CD4-positive, alpha-beta T cell treated with Interleukin-4 for 1 hour (primary cell): ENCODE measurements at regions not wholly inside any gene's neighbourhood (a gene's known extent, or its start where the extent isn't known, plus 50 kb on each side); places are given as distances from the start of the nearest gene placed in this dataset.

ENCODE experiments used
- DNase-seq, 2 donors: peaks; one replicate each; pipeline ENCODE4 v3.0.0-alpha.2; 2020 to 2022

DNA sequence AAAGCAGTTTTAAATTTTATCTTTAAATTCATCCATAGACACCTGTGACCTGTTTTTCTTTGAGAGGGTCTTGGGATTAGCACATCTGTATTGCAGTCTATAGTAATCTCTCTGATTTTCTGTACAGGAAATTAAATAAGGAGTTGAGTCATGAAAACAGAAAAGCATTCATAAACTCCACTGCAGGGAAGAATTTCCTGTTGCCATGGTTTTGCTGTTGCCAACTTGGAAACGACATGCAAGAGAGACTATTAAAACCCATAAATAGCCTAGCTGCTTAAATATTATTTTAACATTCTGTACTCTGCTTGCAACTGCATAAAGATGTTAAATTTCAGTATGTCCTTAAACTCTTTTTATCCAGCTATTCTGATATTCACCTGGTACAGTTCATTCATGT, 281.0 kb upstream of the RGS6 start:
- no peak for DNase-seq

DNA sequence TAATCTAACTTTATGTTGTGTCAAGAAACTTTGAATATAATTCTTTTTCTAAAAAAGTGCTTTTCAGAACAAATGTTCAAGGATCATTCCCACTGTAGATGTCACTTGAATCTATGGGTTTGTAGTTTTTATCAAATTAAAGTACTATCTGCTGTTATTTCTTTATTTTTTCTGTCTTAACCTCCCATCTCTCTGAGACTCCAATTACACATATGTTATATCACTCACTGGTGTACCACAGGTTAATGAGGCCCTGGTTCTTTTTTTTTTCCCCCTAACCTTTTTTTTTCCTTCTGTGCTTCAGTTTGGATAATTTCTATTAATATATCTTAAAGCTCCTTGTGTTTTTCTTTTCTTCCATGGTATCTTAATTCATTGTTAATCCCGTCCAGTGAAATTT, 279.9 kb upstream of the RGS6 start:
- DNase-seq, result no peak

- DNase-seq, result no peak
Measured at GRCh38 chr14:71654810-71655209, 277.4 kb upstream of the RGS6 start.

DNA sequence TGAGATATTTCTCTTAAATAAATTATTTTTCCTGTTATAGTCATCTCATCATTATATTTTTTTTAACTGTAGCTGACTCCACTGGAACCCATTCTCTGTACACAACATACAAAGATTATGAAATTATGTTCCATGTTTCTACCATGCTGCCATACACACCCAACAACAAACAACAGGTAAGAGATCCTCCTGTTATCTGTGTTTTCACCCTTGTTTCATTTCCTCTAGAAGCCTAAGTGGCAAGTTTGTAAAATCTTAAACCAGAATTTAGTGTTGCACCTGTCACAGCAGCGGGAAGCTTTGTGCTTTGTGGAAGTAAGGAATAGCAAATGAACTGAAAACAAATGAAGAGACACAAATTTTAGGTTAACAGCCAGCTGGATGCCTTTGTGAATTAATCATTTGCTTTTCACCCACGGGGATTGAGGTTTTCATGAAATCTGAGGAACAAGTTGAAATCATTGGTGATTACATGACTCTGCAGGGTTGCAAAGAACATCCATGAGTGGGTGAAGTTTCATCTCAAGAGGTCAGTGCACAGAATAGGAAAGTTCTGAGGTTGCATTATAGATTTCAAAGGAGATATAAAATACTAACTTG, 273.9 kb upstream of the RGS6 start:
- DNase-seq, result no peak

- no peak for DNase-seq
Measured at GRCh38 chr14:71659159-71659558, 273.1 kb upstream of the RGS6 start.

GRCh38 chr14:71661441-71661840, 270.8 kb upstream of the RGS6 start:
- no peak for DNase-seq

DNA sequence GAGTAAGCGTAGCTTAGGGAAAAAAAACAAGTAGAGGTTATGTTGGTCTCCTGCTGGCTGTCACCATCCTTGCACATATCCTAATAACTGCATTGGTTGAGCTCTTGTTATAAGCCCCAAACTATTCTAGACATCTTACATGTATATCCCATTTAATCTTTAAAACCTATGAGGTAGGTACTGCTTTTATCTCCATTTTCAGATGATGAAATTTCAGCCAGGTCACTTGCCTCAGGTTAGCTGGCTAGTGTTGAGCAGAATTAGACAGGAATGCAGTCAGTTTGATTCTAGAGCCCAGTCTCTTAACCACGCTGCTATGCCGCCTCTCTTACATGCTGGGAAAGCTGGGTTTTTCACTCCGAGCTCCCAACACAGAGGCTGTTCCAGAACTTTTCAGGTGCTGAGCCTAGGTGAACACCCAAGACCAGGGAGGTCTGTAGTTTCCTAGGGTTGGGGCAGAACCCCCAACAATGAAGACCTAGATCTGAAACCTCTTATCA, 269.9 kb upstream of the RGS6 start:
- no peak for DNase-seq

DNA sequence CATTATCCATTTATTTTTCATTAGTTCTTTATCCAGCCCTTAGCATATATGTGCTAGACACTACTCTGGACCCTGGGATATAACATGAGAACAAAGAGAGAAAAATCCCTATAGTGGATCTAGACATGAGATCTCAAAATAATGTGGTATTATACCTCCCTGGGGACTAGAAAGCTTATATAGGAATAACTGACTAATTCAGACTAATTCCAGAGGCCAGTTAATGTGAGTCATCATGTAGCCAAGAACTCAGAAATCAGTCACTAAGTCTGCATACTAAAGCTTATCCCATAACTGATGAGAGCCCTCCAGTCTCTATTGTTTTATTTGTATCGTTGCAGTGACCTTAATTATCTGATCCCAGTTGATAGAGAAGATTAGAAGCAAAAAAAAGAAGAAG, 267.1 kb upstream of the RGS6 start:
- no peak for DNase-seq

GRCh38 chr14:71665781-71666180, 266.4 kb upstream of the RGS6 start:
- no peak for DNase-seq

DNA sequence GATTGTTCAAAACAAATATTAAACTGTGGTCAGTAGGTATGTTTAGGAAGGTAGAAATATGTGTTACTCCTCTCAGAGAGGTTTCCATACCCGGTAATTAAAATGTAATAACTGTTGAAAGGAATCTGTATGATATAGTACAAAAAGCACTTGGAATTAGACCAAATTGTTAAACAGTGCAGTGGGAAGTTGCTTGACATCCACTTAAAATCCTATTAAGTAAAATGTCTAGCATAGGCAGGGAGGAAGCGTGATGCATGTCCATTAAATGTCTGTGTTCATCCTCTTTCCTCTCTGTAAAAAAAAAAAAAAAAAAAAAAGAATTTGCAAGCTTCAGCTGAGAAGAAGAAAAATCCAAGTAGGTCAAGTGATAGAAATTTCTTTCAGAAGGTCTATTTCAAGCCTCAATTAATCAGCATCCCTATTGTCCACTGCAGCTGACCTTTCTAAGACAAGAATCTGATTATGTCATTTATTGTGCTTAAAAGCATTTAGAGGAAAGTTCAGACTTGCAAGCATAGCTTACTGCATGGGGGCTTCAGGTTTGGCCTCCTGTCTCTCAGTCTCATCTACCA, 265.6 kb upstream of the RGS6 start:
- DNase-seq, result no peak

- DNase-seq, result no peak
Measured at GRCh38 chr14:71668186-71668912, 263.9 kb upstream of the RGS6 start.

- DNase-seq, result no peak
Measured at GRCh38 chr14:71672596-71672995, 259.6 kb upstream of the RGS6 start.

DNA sequence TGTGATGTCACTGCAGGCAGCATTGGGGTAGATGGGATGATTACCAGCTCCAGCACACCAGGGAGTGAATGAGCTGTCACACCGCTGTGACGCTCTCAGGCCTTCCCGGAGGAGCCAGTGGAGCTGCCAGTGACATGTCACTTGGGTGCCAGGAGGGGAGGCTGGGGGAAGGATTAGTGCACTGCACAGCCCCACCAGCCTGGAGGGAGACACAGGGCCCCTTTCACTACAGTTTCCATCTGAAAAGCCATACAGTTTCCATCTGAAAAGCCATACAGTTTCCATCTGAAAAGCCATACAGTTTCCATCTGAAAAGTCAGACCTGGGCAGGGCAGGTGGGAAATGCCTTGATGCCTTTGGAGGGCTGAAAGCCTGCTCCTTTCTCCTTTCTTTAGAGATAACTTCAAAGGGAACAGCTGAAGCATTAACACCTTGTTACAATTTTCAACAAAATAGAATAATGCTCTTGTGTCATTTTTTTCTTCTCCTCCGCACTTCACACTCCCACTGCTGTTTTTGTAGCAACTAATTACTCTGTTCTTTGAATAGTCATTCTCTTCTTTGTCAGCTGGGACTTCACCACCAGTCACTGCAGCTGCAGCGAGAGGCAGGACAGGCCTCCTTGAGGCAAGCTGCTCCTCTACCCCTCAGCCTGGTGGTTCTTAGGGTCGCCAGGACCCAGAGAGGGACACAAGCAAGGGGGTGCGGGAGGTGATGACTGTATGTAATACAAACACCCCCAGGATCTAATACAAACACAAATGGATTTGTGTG, 256.9 kb upstream of the RGS6 start:
- no peak for DNase-seq

DNA sequence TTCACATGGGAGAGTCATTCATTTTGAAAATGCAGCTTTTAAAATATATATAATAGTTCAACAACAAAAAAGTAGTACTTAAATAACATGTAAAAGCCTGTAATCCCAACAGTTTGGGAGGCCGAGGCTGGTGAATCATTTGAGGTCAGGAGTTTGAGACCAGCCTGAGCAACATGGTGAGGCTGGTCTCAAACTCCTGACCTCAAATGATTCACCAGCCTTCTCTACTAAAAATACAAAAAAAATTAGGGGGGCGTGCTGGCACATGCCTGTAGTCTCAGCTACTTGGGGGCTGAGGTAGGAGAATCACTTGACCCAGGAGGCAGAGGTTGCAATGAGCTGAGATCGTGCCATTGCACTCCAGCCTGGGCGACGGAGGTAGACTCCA, 256.3 kb upstream of the RGS6 start:
- no peak for DNase-seq

- no peak for DNase-seq
Measured at GRCh38 chr14:71680736-71681387, 251.4 kb upstream of the RGS6 start.

- no peak for DNase-seq
Measured at GRCh38 chr14:71682337-71682736, 249.9 kb upstream of the RGS6 start.

- DNase-seq, result no peak
Measured at GRCh38 chr14:71684323-71684722, 247.9 kb upstream of the RGS6 start.

GRCh38 chr14:71686677-71687076, 245.6 kb upstream of the RGS6 start:
- DNase-seq, result no peak

GRCh38 chr14:71687166-71687831, 244.9 kb upstream of the RGS6 start:
- no peak for DNase-seq

GRCh38 chr14:71688576-71688975, 243.7 kb upstream of the RGS6 start:
- no peak for DNase-seq

DNA sequence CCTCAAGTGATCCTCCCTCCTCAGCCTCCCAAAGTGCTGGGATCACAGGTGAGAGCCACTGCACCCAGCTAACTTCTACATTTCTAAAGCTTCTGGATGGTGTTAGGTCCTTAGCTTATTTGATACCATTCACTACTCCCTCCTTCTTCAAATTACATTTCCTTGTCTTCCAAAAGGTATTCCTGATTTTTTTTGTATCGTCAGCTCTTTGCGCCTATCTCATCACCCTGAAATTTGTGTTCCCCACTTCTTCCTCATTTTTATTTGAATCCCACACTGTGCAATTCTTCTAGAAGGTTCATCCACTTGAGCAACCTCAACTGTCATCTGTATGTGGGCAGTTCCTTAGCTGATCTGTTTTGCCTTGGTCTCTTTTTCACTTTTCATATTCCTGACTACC, 241.8 kb upstream of the RGS6 start:
- DNase-seq, result no peak

GRCh38 chr14:71692496-71692895, 239.7 kb upstream of the RGS6 start:
- DNase-seq, result no peak

- DNase-seq, result no peak
Measured at GRCh38 chr14:71693381-71693780, 238.8 kb upstream of the RGS6 start.
